Liver (tissue), 3 donors: ENCODE measurements at regions not wholly inside any gene's neighbourhood (a gene's known extent, or its start where the extent isn't known, plus 50 kb on each side); places are given as distances from the start of the nearest gene placed in this dataset.

ENCODE experiments used
- CTCF ChIP-seq: fragments of 150-350 bp; IDR thresholded peaks from 2 replicates; pipeline ENCODE4 v1.5.1; 2017; ENCODE audit warnings: improper control_type of control experiment, low read depth, low read length; ENCODE audit not compliant: missing input control
- TAF1 ChIP-seq: conservative IDR thresholded peaks from 2 replicates; pipeline ENCODE4 v1.6.1; 2016; ENCODE audit warnings: antibody characterized with exemption, mild to moderate bottlenecking
- donor health status: healthy.
- donor health status: healthy.

GRCh38 chr2:158031371-158031770 lies 70.3 kb upstream of the UPP2 start:
- TF ChIP-seq TAF1 (no peak), CTCF (no peak)
